WI38 (cell line): ENCODE measurements at regions not wholly inside any gene's neighbourhood (a gene's known extent, or its start where the extent isn't known, plus 50 kb on each side); places are given as distances from the start of the nearest gene placed in this dataset.

ENCODE experiments used
- H3K4me3 ChIP-seq: 2 replicates; pipeline ENCODE4 v1.5.1; 2011; ENCODE audit warnings: low read depth, mild to moderate bottlenecking, control low read depth, low read length
- TF ChIP-seq, protein P1 (sequence below): IDR thresholded peaks from 2 replicates; pipeline ENCODE4 v1.5.1; 2012; ENCODE audit warnings: low read depth, mild to moderate bottlenecking, control low read depth, low read length

DNA sequence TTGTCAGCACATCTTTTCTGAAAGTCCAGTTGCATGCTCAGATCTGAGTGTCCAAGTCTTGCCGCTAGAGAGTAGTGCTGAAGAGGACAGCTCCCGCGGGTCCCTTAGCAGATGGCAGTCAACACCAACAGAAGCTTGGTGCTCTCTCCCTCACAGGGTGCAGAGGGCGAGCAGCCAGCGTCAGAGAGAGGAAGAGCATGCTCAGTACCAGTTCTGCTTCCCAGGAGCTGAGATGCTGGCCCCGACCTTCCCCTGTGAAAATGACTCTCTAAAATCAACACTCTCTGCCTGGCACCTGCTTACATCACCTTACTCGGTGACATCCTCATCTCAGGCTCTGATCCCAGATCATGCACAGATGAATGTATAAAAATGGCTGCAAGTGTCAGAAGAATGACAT lies 86.0 kb upstream of the TWIST2 start:
- H3K4me3 ChIP-seq, result no peak overlapping the region
- TF ChIP-seq, protein P1, sequence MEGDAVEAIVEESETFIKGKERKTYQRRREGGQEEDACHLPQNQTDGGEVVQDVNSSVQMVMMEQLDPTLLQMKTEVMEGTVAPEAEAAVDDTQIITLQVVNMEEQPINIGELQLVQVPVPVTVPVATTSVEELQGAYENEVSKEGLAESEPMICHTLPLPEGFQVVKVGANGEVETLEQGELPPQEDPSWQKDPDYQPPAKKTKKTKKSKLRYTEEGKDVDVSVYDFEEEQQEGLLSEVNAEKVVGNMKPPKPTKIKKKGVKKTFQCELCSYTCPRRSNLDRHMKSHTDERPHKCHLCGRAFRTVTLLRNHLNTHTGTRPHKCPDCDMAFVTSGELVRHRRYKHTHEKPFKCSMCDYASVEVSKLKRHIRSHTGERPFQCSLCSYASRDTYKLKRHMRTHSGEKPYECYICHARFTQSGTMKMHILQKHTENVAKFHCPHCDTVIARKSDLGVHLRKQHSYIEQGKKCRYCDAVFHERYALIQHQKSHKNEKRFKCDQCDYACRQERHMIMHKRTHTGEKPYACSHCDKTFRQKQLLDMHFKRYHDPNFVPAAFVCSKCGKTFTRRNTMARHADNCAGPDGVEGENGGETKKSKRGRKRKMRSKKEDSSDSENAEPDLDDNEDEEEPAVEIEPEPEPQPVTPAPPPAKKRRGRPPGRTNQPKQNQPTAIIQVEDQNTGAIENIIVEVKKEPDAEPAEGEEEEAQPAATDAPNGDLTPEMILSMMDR, result no peak

DNA sequence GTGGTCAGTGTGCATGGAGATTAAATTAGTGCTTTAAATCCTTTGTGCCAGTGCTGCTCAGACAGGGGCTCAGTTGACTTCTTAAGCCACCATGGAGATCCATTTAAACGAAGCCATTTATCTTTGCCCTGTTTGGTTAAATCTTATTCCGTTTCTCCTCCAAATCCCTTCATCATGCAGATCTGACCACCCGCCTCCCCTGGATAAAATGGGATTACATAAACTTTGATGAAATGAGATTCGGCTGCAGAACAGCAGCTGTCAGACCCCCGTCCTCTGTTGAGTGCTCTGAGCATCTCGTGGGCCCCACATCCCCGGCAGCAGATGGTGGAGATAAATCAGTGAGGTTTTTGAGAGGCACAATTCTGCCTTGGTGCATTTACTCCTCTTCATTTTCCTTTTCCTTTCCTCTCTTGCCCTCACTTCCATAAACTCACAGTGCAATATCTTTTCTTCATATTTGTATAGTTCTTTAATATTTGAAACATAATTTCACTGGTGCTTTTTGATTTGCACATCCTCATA lies 84.4 kb upstream of the TWIST2 start:
- TF ChIP-seq, protein P1, result no peak
- H3K4me3 ChIP-seq, result no peak overlapping the region

DNA sequence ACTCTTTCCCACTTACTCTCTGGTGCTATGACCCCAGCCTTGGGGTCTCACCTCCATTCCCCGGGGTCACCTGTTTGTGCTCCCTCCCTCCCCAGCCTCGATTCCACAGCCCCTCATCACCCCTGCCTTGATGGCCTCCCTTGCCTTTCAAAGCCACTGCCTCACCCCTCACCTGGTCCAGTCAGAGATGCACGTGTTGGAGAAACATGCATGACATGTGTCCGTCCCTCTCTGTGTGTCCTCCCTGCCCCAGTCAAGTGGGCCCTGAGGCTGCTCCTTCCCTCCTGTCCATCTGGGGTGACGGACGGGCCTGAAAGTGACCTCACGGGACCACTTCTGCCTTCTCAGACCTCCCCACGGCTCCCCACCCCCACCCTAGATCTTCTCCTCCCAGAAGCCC lies 82.3 kb upstream of the TWIST2 start:
- H3K4me3 ChIP-seq, result no peak overlapping the region
- TF ChIP-seq, protein P1, result no peak

DNA sequence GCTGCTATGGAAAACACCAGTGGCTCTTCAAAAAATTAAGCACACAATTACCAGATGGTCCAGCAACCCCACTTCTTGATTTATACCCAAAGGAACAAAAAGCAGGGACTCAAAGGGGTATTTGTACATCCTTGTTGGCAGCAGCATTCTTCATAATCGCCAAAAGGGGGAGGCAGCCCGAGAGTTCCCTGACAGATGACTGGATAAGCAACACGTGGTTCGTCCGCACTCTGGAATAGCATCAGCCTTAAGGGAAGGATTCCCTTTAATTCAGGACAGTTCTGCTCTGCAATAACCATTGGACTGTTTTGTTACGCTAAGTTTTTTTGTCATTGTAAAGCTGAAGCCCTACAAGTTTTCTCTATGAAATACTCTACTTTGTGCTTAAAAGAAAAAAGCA lies 76.7 kb upstream of the TWIST2 start:
- TF ChIP-seq, protein P1, result 0 out of 2 replicates have a peak, but pooled peaks have one; percentile 24
- no peak overlapping the region for H3K4me3 ChIP-seq

DNA sequence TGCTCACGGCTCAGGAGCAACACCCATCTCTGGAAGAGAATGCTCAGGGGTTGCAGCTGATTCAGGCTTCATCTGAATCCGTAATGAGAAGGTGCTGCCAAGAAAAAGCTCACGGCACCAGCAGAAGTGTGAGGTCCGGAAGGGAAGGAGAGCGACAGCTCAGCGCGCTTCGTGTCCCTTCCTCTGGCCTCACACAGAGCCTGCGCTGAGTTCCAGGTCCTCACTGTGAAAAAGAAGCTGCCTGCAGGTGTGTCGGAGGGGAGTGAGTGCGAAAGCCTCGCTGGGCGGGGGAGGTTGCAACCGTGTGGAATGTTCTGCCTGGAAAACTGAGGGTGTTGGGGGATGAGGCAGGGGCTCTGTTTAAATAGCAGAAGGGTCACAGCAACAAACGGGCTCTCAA lies 76.2 kb upstream of the TWIST2 start:
- no peak overlapping the region for H3K4me3 ChIP-seq
- TF ChIP-seq, protein P1, result no peak

DNA sequence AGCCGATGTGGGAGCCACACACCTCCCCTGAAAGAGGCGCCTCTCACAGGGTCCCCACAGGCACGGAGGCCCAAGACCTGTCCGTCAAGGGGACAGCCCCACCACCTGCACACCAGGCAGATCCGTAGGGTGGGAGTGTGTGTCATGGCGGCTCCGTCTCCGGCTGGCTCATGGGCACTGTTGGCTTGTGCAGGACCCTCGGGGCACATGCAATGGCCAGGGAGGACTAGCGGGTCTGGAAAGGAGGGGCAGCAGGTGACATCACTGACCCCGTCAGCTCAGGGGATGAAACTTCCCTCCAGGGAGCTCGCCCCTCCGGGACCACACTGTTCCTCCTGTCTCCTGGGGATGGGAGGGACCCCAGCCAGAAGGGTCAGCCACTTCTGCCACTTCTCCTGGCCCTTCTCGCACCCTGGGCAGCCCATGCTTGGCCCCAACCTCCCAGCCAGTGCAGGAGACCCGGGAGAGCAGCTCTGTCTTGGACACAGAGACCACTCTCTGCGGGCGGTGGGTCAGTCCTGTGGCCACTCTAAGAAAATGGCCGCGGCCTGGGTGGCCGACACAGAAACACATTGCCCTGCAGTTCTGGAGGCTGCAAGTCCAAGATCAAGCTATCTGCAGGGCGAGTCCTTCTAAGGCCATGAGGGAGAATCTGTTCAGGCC lies 75.1 kb upstream of the TWIST2 start:
- H3K4me3 ChIP-seq, result no peak overlapping the region
- TF ChIP-seq, protein P1, result no peak

DNA sequence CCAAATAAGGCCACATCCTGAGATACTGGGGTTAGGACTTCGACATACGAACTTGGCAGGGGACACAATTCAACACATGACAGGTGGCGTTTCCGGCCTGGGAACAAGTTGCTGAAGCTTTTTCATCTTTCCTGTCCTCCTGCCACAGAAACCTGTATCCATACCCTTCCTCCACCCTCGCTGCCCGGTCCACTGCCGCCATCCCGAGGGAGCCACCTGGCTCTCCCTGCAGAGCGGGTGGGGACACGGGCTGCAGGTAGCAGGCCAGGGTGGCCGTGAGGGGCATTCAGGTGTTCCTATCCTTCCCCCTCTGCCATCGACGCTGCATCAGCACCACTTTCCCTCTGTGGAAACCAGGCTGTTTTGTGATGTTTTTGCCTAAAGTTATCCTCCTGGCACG lies 74.4 kb upstream of the TWIST2 start:
- TF ChIP-seq, protein P1, result no peak
- H3K4me3 ChIP-seq, result no peak overlapping the region
